SK-N-SH treated with all-trans-retinoic acid at 6 μM for 48 hours (cell line): ENCODE measurements at regions not wholly inside any gene's neighbourhood (a gene's known extent, or its start where the extent isn't known, plus 50 kb on each side); places are given as distances from the start of the nearest gene placed in this dataset.

Experiments used
- ATAC-seq: fragments of 200-7000 bp; cut with Tn5 transposase; 3 replicates; pipeline ENCODE4 v1.9.1; 2020; ENCODE audit warnings: mild to moderate bottlenecking, moderate library complexity
- ARNTL ChIP-seq: fragments of 450-650 bp; formaldehyde crosslinking; IDR thresholded peaks from 2 replicates; pipeline ENCODE4 v1.5.0; 2020; ENCODE audit warnings: low read depth, mild to moderate bottlenecking, moderate library complexity, borderline replicate concordance
- BACH2 ChIP-seq: fragments of 250-450 bp; sonication (Bioruptor Pico); IDR thresholded peaks from 2 replicates; pipeline ENCODE4 v1.9.0; 2021; ENCODE audit warnings: mild to moderate bottlenecking, borderline replicate concordance
- CSDC2 ChIP-seq: fragments of 250-450 bp; sonication (Bioruptor Pico); IDR thresholded peaks from 2 replicates; pipeline ENCODE4 v1.5.0; 2020; ENCODE audit warnings: mild to moderate bottlenecking, moderate library complexity
- GLIS3 ChIP-seq: fragments of 250-450 bp; sonication (Bioruptor Pico); IDR thresholded peaks from 2 replicates; pipeline ENCODE4 v1.5.0; 2020; ENCODE audit warnings: mild to moderate bottlenecking, moderate library complexity
- OSR1 ChIP-seq: fragments of 250-450 bp; sonication (Bioruptor Pico); IDR thresholded peaks from 2 replicates; pipeline ENCODE4 v1.8.0; 2022; ENCODE audit warnings: moderate library complexity, mild to moderate bottlenecking, inconsistent platforms
- PPARA ChIP-seq: fragments of 250-450 bp; sonication (Bioruptor Pico); IDR thresholded peaks from 2 replicates; pipeline ENCODE4 v1.5.0; 2020; ENCODE audit warnings: mild to moderate bottlenecking, borderline replicate concordance
- RARB ChIP-seq: fragments of 250-450 bp; sonication (Bioruptor Pico); IDR thresholded peaks from 2 replicates; pipeline ENCODE4 v1.8.0; 2021; ENCODE audit warnings: mild to moderate bottlenecking, moderate library complexity
- SNAI2 ChIP-seq: fragments of 250-450 bp; sonication (Bioruptor Pico); IDR thresholded peaks from 2 replicates; pipeline ENCODE4 v1.5.0; 2020; ENCODE audit warnings: mild to moderate bottlenecking, moderate library complexity
- TCF4 ChIP-seq: fragments of 250-450 bp; sonication (Bioruptor Pico); IDR thresholded peaks from 2 replicates; pipeline ENCODE4 v1.8.0; 2021; ENCODE audit warnings: mild to moderate bottlenecking, moderate library complexity, borderline replicate concordance
- TOX ChIP-seq: fragments of 250-450 bp; sonication (Bioruptor Pico); IDR thresholded peaks from 2 replicates; pipeline ENCODE4 v1.8.0; 2021; ENCODE audit warnings: mild to moderate bottlenecking, moderate library complexity, borderline replicate concordance
- ZC3H10 ChIP-seq: fragments of 250-450 bp; sonication (Bioruptor Pico); IDR thresholded peaks from 2 replicates; pipeline ENCODE4 v1.5.1; 2021; ENCODE audit warnings: mild to moderate bottlenecking, moderate library complexity
- ZFP3 ChIP-seq: fragments of 250-450 bp; sonication (Bioruptor Pico); IDR thresholded peaks from 2 replicates; pipeline ENCODE4 v1.5.0; 2020; ENCODE audit warnings: mild to moderate bottlenecking, moderate library complexity
- ZFP30 ChIP-seq: fragments of 450-650 bp; formaldehyde crosslinking; IDR thresholded peaks from 2 replicates; pipeline ENCODE4 v1.5.0; 2022; ENCODE audit warnings: mild to moderate bottlenecking, moderate library complexity
- ZNF565 ChIP-seq: fragments of 450-650 bp; formaldehyde crosslinking; conservative IDR thresholded peaks from 2 replicates; pipeline ENCODE4 v1.5.0; 2020; ENCODE audit warnings: low read depth, mild to moderate bottlenecking, moderate library complexity
- ZNF70 ChIP-seq: fragments of 450-650 bp; formaldehyde crosslinking; IDR thresholded peaks from 2 replicates; pipeline ENCODE4 v1.5.0; 2020; ENCODE audit warnings: mild to moderate bottlenecking, moderate library complexity
- ZNF8 ChIP-seq: fragments of 450-650 bp; formaldehyde crosslinking; IDR thresholded peaks from 2 replicates; pipeline ENCODE4 v1.5.0; 2020; ENCODE audit warnings: mild to moderate bottlenecking, moderate library complexity
- TF ChIP-seq, protein P1 (sequence below): fragments of 250-450 bp; sonication (Bioruptor Pico); IDR thresholded peaks from 2 replicates; pipeline ENCODE4 v1.5.1; 2020; ENCODE audit warnings: low read depth, mild to moderate bottlenecking, moderate library complexity
- TF ChIP-seq, protein P2 (sequence below): fragments of 250-450 bp; sonication (Bioruptor Pico); IDR thresholded peaks from 2 replicates; pipeline ENCODE4 v1.5.0; 2020; ENCODE audit warnings: mild to moderate bottlenecking, moderate library complexity
- TF ChIP-seq, protein P3 (sequence below): fragments of 250-450 bp; sonication (Bioruptor Pico); IDR thresholded peaks from 2 replicates; pipeline ENCODE4 v1.8.0; 2021; ENCODE audit warnings: low read depth, mild to moderate bottlenecking, moderate library complexity, borderline replicate concordance
- TF ChIP-seq, protein P4 (sequence below): fragments of 250-450 bp; sonication (Bioruptor Pico); IDR thresholded peaks from 2 replicates; pipeline ENCODE4 v1.8.0; 2020; ENCODE audit warnings: mild to moderate bottlenecking, moderate library complexity, borderline replicate concordance

DNA sequence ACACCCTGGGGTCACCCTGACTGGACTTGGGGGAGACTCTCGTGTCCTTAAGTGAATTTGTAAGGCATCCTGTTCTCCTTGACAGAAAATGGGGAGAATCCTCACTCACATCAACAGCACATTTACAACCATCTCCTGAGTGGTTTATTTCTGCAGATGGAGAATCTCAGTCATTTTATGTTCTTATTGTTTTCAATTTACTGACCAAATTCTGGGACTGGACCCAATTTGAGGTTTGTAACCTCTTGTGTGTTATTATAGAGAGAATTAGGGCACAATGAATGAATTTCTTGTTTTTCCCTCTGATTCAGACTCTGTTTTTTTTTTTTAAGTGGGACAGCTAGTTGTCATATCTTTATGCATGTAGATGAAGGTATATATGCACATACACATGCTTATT is 104.9 kb downstream of the ADAMTS15 start:
- ATAC-seq = no peak
- no peak for TF ChIP-seq ARNTL (CRISPR knock-in tag)
- TF ChIP-seq SNAI2 (CRISPR knock-in tag) = no peak
- TF ChIP-seq, protein P1, sequence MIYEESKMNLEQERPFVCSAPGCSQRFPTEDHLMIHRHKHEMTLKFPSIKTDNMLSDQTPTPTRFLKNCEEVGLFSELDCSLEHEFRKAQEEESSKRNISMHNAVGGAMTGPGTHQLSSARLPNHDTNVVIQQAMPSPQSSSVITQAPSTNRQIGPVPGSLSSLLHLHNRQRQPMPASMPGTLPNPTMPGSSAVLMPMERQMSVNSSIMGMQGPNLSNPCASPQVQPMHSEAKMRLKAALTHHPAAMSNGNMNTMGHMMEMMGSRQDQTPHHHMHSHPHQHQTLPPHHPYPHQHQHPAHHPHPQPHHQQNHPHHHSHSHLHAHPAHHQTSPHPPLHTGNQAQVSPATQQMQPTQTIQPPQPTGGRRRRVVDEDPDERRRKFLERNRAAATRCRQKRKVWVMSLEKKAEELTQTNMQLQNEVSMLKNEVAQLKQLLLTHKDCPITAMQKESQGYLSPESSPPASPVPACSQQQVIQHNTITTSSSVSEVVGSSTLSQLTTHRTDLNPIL = no peak
- no peak for TF ChIP-seq TCF4
- TF ChIP-seq, protein P2, sequence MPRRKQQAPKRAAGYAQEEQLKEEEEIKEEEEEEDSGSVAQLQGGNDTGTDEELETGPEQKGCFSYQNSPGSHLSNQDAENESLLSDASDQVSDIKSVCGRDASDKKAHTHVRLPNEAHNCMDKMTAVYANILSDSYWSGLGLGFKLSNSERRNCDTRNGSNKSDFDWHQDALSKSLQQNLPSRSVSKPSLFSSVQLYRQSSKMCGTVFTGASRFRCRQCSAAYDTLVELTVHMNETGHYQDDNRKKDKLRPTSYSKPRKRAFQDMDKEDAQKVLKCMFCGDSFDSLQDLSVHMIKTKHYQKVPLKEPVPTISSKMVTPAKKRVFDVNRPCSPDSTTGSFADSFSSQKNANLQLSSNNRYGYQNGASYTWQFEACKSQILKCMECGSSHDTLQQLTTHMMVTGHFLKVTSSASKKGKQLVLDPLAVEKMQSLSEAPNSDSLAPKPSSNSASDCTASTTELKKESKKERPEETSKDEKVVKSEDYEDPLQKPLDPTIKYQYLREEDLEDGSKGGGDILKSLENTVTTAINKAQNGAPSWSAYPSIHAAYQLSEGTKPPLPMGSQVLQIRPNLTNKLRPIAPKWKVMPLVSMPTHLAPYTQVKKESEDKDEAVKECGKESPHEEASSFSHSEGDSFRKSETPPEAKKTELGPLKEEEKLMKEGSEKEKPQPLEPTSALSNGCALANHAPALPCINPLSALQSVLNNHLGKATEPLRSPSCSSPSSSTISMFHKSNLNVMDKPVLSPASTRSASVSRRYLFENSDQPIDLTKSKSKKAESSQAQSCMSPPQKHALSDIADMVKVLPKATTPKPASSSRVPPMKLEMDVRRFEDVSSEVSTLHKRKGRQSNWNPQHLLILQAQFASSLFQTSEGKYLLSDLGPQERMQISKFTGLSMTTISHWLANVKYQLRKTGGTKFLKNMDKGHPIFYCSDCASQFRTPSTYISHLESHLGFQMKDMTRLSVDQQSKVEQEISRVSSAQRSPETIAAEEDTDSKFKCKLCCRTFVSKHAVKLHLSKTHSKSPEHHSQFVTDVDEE = no peak
- no peak for TF ChIP-seq ZNF565 (CRISPR knock-in tag)
- no peak for TF ChIP-seq ZNF8 (CRISPR knock-in tag)
- no peak for TF ChIP-seq CSDC2 (CRISPR knock-in tag)
- TF ChIP-seq ZFP3 = no peak
- TF ChIP-seq, all 23 proteins: peak for 0

DNA sequence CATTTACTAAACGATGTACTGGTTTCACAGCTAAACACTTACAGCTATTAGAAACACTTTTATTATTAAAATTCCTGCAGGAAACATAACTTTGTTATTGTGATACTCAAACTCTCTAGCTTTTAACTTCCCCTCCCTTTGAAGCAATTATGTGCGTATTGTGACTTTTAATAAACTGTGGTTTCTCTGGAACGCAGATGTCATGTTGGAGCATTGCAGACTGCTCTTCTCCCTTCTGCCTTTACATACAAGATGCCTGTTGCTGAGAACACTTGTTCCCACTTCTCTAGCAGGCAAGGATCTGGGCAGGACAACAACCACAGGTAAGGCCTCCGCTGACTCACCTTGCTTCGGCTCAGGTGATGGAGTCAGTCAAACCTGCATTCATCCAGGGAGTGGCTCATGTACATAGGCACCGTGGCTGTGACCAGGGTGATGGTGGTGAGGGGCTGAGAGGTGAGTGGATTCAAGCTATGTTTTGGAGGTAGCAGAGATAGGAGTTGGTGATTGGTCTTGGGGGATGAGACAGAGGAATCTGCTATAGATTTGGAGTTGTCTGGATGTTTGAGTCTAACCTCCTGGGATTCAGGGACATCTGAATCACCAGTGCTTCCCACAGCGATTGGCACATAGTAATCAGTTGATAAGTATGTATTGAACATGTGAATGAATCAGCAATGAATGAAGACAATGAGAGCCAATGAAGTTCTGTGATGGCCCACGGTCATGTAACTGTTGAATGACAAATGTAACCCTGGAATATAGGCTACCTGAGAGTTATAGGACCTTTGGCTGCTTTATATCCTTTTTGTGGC is 106.0 kb downstream of the ADAMTS15 start:
- ATAC-seq = no peak
- no peak for TF ChIP-seq TCF4
- TF ChIP-seq SNAI2 (CRISPR knock-in tag) = no peak
- TF ChIP-seq GLIS3 (CRISPR knock-in tag) = no peak
- TF ChIP-seq OSR1 (CRISPR knock-in tag) = no peak
- no peak for TF ChIP-seq ZNF565 (CRISPR knock-in tag)
- no peak for TF ChIP-seq BACH2 (CRISPR knock-in tag)
- no peak for TF ChIP-seq ZNF8 (CRISPR knock-in tag)
- TF ChIP-seq, protein P2 = no peak
- TF ChIP-seq PPARA (CRISPR knock-in tag) = no peak

DNA sequence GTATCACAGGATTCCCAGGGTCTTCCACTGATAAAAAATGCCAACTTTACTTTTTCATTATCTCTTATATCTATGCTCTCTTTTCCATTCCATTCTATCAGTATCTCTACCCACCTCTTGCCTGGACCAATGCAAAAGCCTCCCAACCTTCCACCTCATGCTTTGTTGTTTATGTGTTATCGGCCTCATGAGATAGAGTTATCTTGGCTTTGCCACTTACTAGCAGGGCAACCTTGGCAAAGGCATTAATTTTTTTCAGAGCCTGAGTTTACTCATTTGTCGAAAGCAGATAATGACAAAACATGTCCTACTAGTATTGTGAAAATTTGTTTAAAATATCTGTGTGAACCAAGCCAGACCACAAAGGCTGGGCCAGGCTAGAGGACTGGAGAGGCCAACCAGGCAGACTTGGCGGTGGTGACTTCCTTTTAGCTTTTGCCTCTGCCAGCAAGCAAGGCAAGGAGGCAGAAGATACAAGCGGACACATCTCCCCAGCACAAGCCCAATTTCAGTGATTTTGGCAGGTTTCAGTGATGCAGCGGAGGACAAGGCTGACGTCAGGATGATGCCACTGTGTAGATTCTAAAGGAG is 106.9 kb downstream of the ADAMTS15 start:
- no peak for ATAC-seq
- no peak for TF ChIP-seq RARB (CRISPR knock-in tag)
- no peak for TF ChIP-seq TOX (CRISPR knock-in tag)
- TF ChIP-seq ARNTL (CRISPR knock-in tag) = no peak
- TF ChIP-seq, protein P3, sequence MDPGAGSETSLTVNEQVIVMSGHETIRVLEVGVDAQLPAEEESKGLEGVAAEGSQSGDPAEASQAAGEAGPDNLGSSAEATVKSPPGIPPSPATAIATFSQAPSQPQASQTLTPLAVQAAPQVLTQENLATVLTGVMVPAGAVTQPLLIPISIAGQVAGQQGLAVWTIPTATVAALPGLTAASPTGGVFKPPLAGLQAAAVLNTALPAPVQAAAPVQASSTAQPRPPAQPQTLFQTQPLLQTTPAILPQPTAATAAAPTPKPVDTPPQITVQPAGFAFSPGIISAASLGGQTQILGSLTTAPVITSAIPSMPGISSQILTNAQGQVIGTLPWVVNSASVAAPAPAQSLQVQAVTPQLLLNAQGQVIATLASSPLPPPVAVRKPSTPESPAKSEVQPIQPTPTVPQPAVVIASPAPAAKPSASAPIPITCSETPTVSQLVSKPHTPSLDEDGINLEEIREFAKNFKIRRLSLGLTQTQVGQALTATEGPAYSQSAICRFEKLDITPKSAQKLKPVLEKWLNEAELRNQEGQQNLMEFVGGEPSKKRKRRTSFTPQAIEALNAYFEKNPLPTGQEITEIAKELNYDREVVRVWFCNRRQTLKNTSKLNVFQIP (CRISPR knock-in tag) = no peak
- TF ChIP-seq ZNF70 (CRISPR knock-in tag) = no peak
- TF ChIP-seq GLIS3 (CRISPR knock-in tag) = no peak
- no peak for TF ChIP-seq BACH2 (CRISPR knock-in tag)
- TF ChIP-seq OSR1 (CRISPR knock-in tag) = no peak
- no peak for TF ChIP-seq ZNF8 (CRISPR knock-in tag)
- TF ChIP-seq ZFP30 (CRISPR knock-in tag) = no peak
- TF ChIP-seq, protein P4, sequence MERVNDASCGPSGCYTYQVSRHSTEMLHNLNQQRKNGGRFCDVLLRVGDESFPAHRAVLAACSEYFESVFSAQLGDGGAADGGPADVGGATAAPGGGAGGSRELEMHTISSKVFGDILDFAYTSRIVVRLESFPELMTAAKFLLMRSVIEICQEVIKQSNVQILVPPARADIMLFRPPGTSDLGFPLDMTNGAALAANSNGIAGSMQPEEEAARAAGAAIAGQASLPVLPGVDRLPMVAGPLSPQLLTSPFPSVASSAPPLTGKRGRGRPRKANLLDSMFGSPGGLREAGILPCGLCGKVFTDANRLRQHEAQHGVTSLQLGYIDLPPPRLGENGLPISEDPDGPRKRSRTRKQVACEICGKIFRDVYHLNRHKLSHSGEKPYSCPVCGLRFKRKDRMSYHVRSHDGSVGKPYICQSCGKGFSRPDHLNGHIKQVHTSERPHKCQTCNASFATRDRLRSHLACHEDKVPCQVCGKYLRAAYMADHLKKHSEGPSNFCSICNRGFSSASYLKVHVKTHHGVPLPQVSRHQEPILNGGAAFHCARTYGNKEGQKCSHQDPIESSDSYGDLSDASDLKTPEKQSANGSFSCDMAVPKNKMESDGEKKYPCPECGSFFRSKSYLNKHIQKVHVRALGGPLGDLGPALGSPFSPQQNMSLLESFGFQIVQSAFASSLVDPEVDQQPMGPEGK = no peak
- TF ChIP-seq PPARA (CRISPR knock-in tag) = no peak
- TF ChIP-seq TCF4 = no peak
- no peak for TF ChIP-seq ZC3H10 (CRISPR knock-in tag)
